ENCODE measurements at regions not wholly inside any gene's neighbourhood (a gene's known extent, or its start where the extent isn't known, plus 50 kb on each side); places are given as distances from the start of the nearest gene placed in this dataset.

DNA sequence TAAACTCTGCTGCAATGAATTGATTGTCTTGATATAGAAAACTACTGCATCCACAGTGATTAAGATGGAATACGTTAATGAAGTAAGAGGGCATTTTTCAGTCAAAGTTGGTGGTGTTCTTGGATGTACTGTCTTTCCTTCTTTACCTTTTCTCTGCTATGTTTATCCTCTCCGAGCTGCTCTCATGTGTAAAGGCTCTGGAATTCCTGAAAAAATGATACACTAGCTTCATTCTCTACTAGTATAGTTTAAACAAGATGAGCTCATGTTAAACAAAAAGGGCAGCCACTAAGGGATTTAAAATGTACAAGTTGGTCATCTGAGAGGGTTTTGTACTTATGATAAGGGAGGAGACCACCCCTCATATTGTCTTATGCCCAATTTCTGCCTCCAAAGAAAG, 504.6 kb upstream of the NECTIN3 start:
- TF ChIP-seq POLR2AphosphoS5 (IDR thresholded peaks at IDR 0.05; ENCODE audit: low read depth, low read length) (no peak), POLR2A (IDR thresholded peaks at IDR 0.05; ENCODE audit: low read depth, low read length) (no peak), TAF1 (IDR thresholded peaks at IDR 0.05; ENCODE audit: borderline replicate concordance, low read depth, low read length) (no peak)

Data from GM12892 (cell line).